CD14-positive monocyte (primary cell): ENCODE measurements at regions not wholly inside any gene's neighbourhood (a gene's known extent, or its start where the extent isn't known, plus 50 kb on each side); places are given as distances from the start of the nearest gene placed in this dataset.

Experiments
- DNase-seq, 3 donors: peaks; one replicate each; pipeline ENCODE4 v3.0.0-alpha.2; 2011 to 2022
- H2AFZ ChIP-seq: 2 replicates; pipeline ENCODE4 v1.6.0; 2012; ENCODE audit warnings: mild to moderate bottlenecking, low read depth, low read length, inconsistent platforms; ENCODE audit not compliant: insufficient read depth, poor library complexity, severe bottlenecking
- H3K27ac ChIP-seq, 2 donors: 1 replicate in 1 of 2; 2 replicates in 1 of 2; pipeline ENCODE4 v1.5.1; 2012 to 2013; ENCODE audit warnings: low read length in 2 of 2, control low read depth in 1 of 2, inconsistent platforms in 1 of 2, low read depth in 1 of 2, mild to moderate bottlenecking in 1 of 2
- H3K27me3 ChIP-seq, 2 donors: one replicate each; pipeline versions ENCODE4 v1.6.0 to v1.6.1; 2011 to 2013; ENCODE audit warnings: low read length in 2 of 2; ENCODE audit not compliant: control insufficient read depth in 2 of 2, insufficient read depth in 2 of 2
- H3K36me3 ChIP-seq, 2 donors: replicated peaks in 1 of 2; 1 replicate in 1 of 2; 2 replicates in 1 of 2; pipeline versions ENCODE4 v1.5.1 to v1.6.1; 2012 to 2013; ENCODE audit warnings: low read length in 2 of 2, control low read depth in 1 of 2, inconsistent platforms in 1 of 2, mild to moderate bottlenecking in 1 of 2; ENCODE audit not compliant: insufficient read depth in 2 of 2, control insufficient read depth in 1 of 2
- H3K4me1 ChIP-seq, 2 donors: 1 replicate in 1 of 2; 2 replicates in 1 of 2; pipeline versions ENCODE4 v1.5.1 to v1.6.1; 2012 to 2013; ENCODE audit warnings: low read length in 2 of 2, control low read depth in 1 of 2, inconsistent platforms in 1 of 2, mild to moderate bottlenecking in 1 of 2, moderate library complexity in 1 of 2; ENCODE audit not compliant: insufficient read depth in 2 of 2, control insufficient read depth in 1 of 2
- H3K4me2 ChIP-seq: replicated peaks from 2 replicates; pipeline ENCODE3; 2012; ENCODE audit warnings: low read length, moderate library complexity, mild to moderate bottlenecking; ENCODE audit not compliant: poor library complexity, severe bottlenecking; ENCODE audit errors: extremely low read depth
- H3K4me3 ChIP-seq, 3 experiments: fragments of 200-600 bp in 1 of 3; sonication (generic) in 1 of 3; replicated peaks in 1 of 3; 1 replicate in 2 of 3; 2 replicates in 1 of 3; pipeline ENCODE4 v1.5.1; 2011 to 2013; ENCODE audit warnings: low read length in 3 of 3, mild to moderate bottlenecking in 3 of 3, control low read depth in 2 of 3, low read depth in 2 of 3, inconsistent platforms in 1 of 3, moderate library complexity in 1 of 3
- H3K79me2 ChIP-seq: 2 replicates; pipeline ENCODE4 v1.6.0; 2012; ENCODE audit warnings: mild to moderate bottlenecking, control low read depth, inconsistent platforms, low read length, moderate library complexity; ENCODE audit not compliant: insufficient read depth
- H3K9ac ChIP-seq: 2 replicates; pipeline ENCODE4 v1.6.0; 2017; ENCODE audit warnings: low read length, mild to moderate bottlenecking; ENCODE audit not compliant: insufficient read depth, poor library complexity, severe bottlenecking
- H3K9me3 ChIP-seq, 2 donors: replicated peaks in 1 of 2; 1 replicate in 1 of 2; 2 replicates in 1 of 2; pipeline versions ENCODE4 v1.5.1 to v1.6.1; 2012 to 2013; ENCODE audit warnings: low read length in 2 of 2, control low read depth in 1 of 2; ENCODE audit not compliant: control insufficient read depth in 1 of 2, insufficient read depth in 1 of 2
- H4K20me1 ChIP-seq: 2 replicates; pipeline ENCODE4 v1.6.0; 2012; ENCODE audit warnings: mild to moderate bottlenecking, low read length, control low read depth, moderate library complexity; ENCODE audit not compliant: insufficient read depth
- H3K27ac Mint-ChIP-seq, 7 donors: one replicate each; pipeline ENCODE4 v1.8.0; 2020; ENCODE audit warnings: mild to moderate bottlenecking in 7 of 7, mixed read lengths in 7 of 7, moderate library complexity in 6 of 7, inconsistent platforms in 2 of 7
- H3K27me3 Mint-ChIP-seq, 3 donors: one replicate each; pipeline ENCODE4 v1.8.0; 2021 to 2022; ENCODE audit warnings: low read depth in 3 of 3, mild to moderate bottlenecking in 3 of 3, mixed read lengths in 3 of 3, moderate library complexity in 3 of 3, inconsistent platforms in 1 of 3
- H3K36me3 Mint-ChIP-seq, 2 donors: one replicate each; pipeline ENCODE4 v1.8.0; 2020; ENCODE audit warnings: mixed read lengths in 2 of 2, inconsistent platforms in 1 of 2, mild to moderate bottlenecking in 1 of 2
- H3K4me1 Mint-ChIP-seq: one replicate; pipeline ENCODE4 v1.8.0; 2020; ENCODE audit warnings: mild to moderate bottlenecking, mixed read lengths
- H3K4me3 Mint-ChIP-seq, 2 donors: one replicate each; pipeline ENCODE4 v1.8.0; 2020; ENCODE audit warnings: mild to moderate bottlenecking in 2 of 2, mixed read lengths in 2 of 2, moderate library complexity in 1 of 2
- H3K9me3 Mint-ChIP-seq, 7 donors: one replicate each; pipeline ENCODE4 v1.8.0; 2020 to 2022; ENCODE audit warnings: mixed read lengths in 7 of 7, mild to moderate bottlenecking in 6 of 7, moderate library complexity in 6 of 7, inconsistent platforms in 2 of 7
- CTCF ChIP-seq: fragments of 200-600 bp; IDR thresholded peaks from one replicate; pipeline ENCODE4 v1.8.0; 2022; ENCODE audit warnings: antibody characterized with exemption, mild to moderate bottlenecking
- WGBS: methylation state at CpG from one replicate; pipeline ENCODE4 v1.1.5; 2013; ENCODE audit warnings: missing lambda C conversion rate; ENCODE audit not compliant: insufficient coverage; 5-methylcytosine and 5-hydroxymethylcytosine counted together
- intact Hi-C, 2 donors: fragments of 100-400 bp; cut with micrococcal nuclease; formaldehyde crosslinking; loops; one replicate each; pipeline versions ENCODE4 v1.15.0 to v1.15.1; 2023

DNA sequence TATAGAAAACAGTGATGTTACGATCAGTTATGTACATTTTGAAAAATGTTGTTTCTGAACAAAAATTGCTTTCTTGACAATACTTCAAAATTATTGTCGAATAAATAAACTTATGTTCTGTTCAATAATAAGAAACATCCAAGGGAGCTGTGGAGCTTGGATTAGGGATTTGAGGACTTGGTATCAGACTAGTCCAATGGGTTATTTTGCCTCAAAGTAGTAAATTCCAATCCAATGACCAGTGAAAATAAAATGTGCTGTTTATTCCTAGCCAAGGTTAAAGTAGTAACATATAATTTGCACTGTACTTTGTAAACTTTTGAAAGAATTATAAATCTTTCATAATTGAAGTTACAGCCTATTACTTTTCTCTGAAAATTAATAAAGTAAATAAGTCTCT is 79.1 kb upstream of the IVNS1ABP start:
- Histone ChIP-seq H3K9me3 (no peaks in the 10 kb centered on the region), H3K27ac (no peak overlapping the region), H3K4me1 (no peaks in the 10 kb centered on the region), H4K20me1 (no peaks in the 10 kb centered on the region), H3K9ac (no peak overlapping the region), H2AFZ (no peak overlapping the region), H3K36me3 (no peaks in the 10 kb centered on the region), H3K27me3 (no peaks in the 10 kb centered on the region), H3K4me3 (no peak overlapping the region), H3K79me2 (no peaks in the 10 kb centered on the region), H3K4me2 (no peak overlapping the region)
- H3K9me3 Mint-ChIP-seq = peaks cover 0 to 3% (median 0%) of the 10 kb centered on the region in 7 donors
- no peak for TF ChIP-seq CTCF
- peaks cover 4% of the 10 kb centered on the region for H3K4me1 Mint-ChIP-seq
- intact Hi-C loops = no loop called here
- no peaks in the 10 kb centered on the region for H3K27me3 Mint-ChIP-seq
- no peak for DNase-seq
- no peak overlapping the region for H3K4me3 Mint-ChIP-seq
- no CpG with 5 or more reads among the region's 2 CpGs for WGBS
- no peaks in the 10 kb centered on the region for H3K36me3 Mint-ChIP-seq
- H3K27ac Mint-ChIP-seq = no peak overlapping the region

- intact Hi-C loops = no loop called here
- no peaks in the 10 kb centered on the region for H4K20me1 ChIP-seq
- Mint-ChIP-seq H3K4me3 (no peak overlapping the region), H3K36me3 (no peaks in the 10 kb centered on the region), H3K27me3 (peaks cover 0 to 1% (median 0%) of the 10 kb centered on the region in 3 donors), H3K4me1 (no peaks in the 10 kb centered on the region), H3K27ac (no peak overlapping the region), H3K9me3 (peaks cover 0 to 3% (median 0%) of the 10 kb centered on the region in 7 donors)
- no peak overlapping the region for H3K27ac ChIP-seq
- H3K79me2 ChIP-seq = no peaks in the 10 kb centered on the region
- no peak overlapping the region for H3K4me2 ChIP-seq
- no CpG with 5 or more reads among the region's 2 CpGs for WGBS
- H3K27me3 ChIP-seq = no peaks in the 10 kb centered on the region
- TF ChIP-seq CTCF = no peak
- no peaks in the 10 kb centered on the region for H3K4me1 ChIP-seq
- H3K9me3 ChIP-seq = no peaks in the 10 kb centered on the region
- no peak overlapping the region for H3K9ac ChIP-seq
- H2AFZ ChIP-seq = no peak overlapping the region
- no peak overlapping the region for H3K4me3 ChIP-seq
- no peaks in the 10 kb centered on the region for H3K36me3 ChIP-seq
- DNase-seq = no peak
These were observed 76.8 kb upstream of the IVNS1ABP start for GRCh38 chr1:185393815-185394214.
